HFFc6 (cell line): ENCODE measurements at regions not wholly inside any gene's neighbourhood (a gene's known extent, or its start where the extent isn't known, plus 50 kb on each side); places are given as distances from the start of the nearest gene placed in this dataset.
A peak's percentile ranks its signal among the peaks of the same experiment; 100 is the strongest.

Experiments
- DNase-seq: peaks from one replicate; pipeline ENCODE4 v3.0.0-alpha.2; 2018
- H3K27ac Mint-ChIP-seq: 2 replicates; pipeline ENCODE4 v1.8.0; 2020; ENCODE audit warnings: mild to moderate bottlenecking, mixed read lengths
- H3K27me3 Mint-ChIP-seq: 2 replicates; pipeline ENCODE4 v1.8.0; 2021; ENCODE audit warnings: mild to moderate bottlenecking, moderate library complexity, mixed read lengths; ENCODE audit not compliant: insufficient read depth
- H3K36me3 Mint-ChIP-seq: 2 replicates; pipeline ENCODE4 v1.8.0; 2021; ENCODE audit warnings: low read depth, mixed read lengths
- H3K4me1 Mint-ChIP-seq: 2 replicates; pipeline ENCODE4 v1.8.0; 2020; ENCODE audit warnings: low read depth, mixed read lengths
- H3K4me3 Mint-ChIP-seq: 2 replicates; pipeline ENCODE4 v1.8.0; 2020; ENCODE audit warnings: mild to moderate bottlenecking, moderate library complexity, mixed read lengths
- H3K9me3 Mint-ChIP-seq: 2 replicates; pipeline ENCODE4 v1.8.0; 2020; ENCODE audit warnings: mild to moderate bottlenecking, mixed read lengths
- TF ChIP-seq, protein P1 (sequence below): fragments of 200-600 bp; sonication (generic); IDR thresholded peaks from 2 replicates; pipeline ENCODE4 v1.5.0; 2021; ENCODE audit warnings: antibody characterized with exemption, mild to moderate bottlenecking

GRCh38 chr6:121963826-121964225, 435.6 kb upstream of the HSF2 start:
- no peaks in the 10 kb centered on the region for H3K27me3 Mint-ChIP-seq
- no peaks in the 10 kb centered on the region for H3K36me3 Mint-ChIP-seq
- peaks cover 10% of the 10 kb centered on the region; the same call in 1 of the 2 replicates for H3K4me1 Mint-ChIP-seq
- TF ChIP-seq, protein P1, sequence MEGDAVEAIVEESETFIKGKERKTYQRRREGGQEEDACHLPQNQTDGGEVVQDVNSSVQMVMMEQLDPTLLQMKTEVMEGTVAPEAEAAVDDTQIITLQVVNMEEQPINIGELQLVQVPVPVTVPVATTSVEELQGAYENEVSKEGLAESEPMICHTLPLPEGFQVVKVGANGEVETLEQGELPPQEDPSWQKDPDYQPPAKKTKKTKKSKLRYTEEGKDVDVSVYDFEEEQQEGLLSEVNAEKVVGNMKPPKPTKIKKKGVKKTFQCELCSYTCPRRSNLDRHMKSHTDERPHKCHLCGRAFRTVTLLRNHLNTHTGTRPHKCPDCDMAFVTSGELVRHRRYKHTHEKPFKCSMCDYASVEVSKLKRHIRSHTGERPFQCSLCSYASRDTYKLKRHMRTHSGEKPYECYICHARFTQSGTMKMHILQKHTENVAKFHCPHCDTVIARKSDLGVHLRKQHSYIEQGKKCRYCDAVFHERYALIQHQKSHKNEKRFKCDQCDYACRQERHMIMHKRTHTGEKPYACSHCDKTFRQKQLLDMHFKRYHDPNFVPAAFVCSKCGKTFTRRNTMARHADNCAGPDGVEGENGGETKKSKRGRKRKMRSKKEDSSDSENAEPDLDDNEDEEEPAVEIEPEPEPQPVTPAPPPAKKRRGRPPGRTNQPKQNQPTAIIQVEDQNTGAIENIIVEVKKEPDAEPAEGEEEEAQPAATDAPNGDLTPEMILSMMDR: no peak
- no peak overlapping the region for H3K27ac Mint-ChIP-seq
- H3K9me3 Mint-ChIP-seq: no peaks in the 10 kb centered on the region
- no peak overlapping the region for H3K4me3 Mint-ChIP-seq
- no peak for DNase-seq

DNA sequence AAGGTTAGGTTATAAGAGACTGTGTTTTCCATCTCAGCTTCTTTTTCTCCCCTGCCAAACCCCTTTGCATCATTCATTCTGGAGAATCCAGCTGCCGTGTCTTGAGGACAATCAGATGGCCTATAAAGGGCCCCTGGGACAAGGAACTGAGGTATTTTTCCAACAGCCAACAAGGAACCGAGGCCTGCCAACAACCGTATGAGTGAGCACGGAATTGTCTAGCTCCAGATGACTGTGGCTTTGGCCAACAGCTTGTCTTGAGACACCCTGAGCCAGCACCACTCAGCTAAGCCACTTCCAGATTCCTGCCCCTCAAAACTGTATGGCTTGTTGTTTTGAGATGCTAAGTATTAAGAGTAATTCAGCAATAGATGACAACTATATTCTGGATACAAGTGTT, 433.7 kb upstream of the HSF2 start:
- H3K27ac Mint-ChIP-seq: no peak overlapping the region
- no peaks in the 10 kb centered on the region for H3K27me3 Mint-ChIP-seq
- no peak overlapping the region for H3K4me3 Mint-ChIP-seq
- H3K9me3 Mint-ChIP-seq: no peaks in the 10 kb centered on the region
- no peak for DNase-seq
- H3K36me3 Mint-ChIP-seq: no peaks in the 10 kb centered on the region
- TF ChIP-seq, protein P1: no peak
- peaks cover 10% of the 10 kb centered on the region; the same call in 1 of the 2 replicates for H3K4me1 Mint-ChIP-seq

- TF ChIP-seq, protein P1: no peak
- DNase-seq: no peak
- Mint-ChIP-seq H3K36me3 (no peaks in the 10 kb centered on the region), H3K4me3 (no peak overlapping the region), H3K4me1 (peaks cover 21% of the 10 kb centered on the region), H3K27me3 (no peaks in the 10 kb centered on the region), H3K9me3 (no peaks in the 10 kb centered on the region), H3K27ac (no peak overlapping the region)
Observed at GRCh38 chr6:121967631-121968030, 431.8 kb upstream of the HSF2 start.

- H3K27me3 Mint-ChIP-seq: peaks cover 1% of the 10 kb centered on the region
- no peaks in the 10 kb centered on the region; the same call in 1 of the 2 replicates for H3K9me3 Mint-ChIP-seq
- H3K4me1 Mint-ChIP-seq: peaks cover 14% of the 10 kb centered on the region
- DNase-seq: peak; percentile 15
- no peak overlapping the region for H3K4me3 Mint-ChIP-seq
- H3K27ac Mint-ChIP-seq: peak overlapping the region; percentile 10; the same call in 1 of the 2 replicates
- TF ChIP-seq, protein P1: no peak
- H3K36me3 Mint-ChIP-seq: peaks cover 7% of the 10 kb centered on the region
Observed at GRCh38 chr6:121971931-121972335, 427.5 kb upstream of the HSF2 start.

DNA sequence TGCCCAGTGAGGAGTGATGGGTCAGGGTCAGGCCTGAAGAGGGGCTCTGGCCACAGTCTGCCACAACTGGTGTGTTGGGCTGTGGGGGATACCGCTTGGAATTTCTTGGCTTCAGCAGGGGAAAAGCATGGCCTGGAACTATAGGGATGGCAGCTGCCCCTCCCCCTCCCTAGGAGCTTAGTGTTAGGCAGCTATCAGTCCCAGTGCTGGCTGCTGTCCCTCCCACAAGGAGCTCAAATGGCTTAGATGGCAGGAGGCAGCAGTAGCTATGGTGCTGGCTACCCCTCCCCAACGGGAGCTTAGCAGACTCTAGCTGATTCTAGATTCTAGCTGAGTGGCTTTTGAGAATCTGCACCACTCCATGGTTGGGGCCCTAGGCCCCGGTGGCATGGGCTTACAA, 414.5 kb upstream of the HSF2 start:
- H3K4me1 Mint-ChIP-seq: no peaks in the 10 kb centered on the region

More for the DNA sequence above, 414.5 kb upstream of the HSF2 start:
- peaks cover 4% of the 10 kb centered on the region; the same call in 1 of the 2 replicates for H3K27me3 Mint-ChIP-seq
- 0 out of 2 replicates have a peak, but pooled peaks cover 6% of the 10 kb centered on the region for H3K36me3 Mint-ChIP-seq
- no peaks in the 10 kb centered on the region for H3K9me3 Mint-ChIP-seq
- no peak overlapping the region for H3K4me3 Mint-ChIP-seq
- TF ChIP-seq, protein P1: no peak
- no peak for DNase-seq
- H3K27ac Mint-ChIP-seq: no peak overlapping the region
